Neural progenitor cell (in vitro differentiated cells): ENCODE measurements at regions not wholly inside any gene's neighbourhood (a gene's known extent, or its start where the extent isn't known, plus 50 kb on each side); places are given as distances from the start of the nearest gene placed in this dataset.

Experiments
- DNase-seq: peaks from one replicate; pipeline ENCODE4 v3.0.0-alpha.2; 2016; ENCODE audit warnings: low spot score
- H2AFZ ChIP-seq: fragments of 200-600 bp; sonication (generic); replicated peaks from 2 replicates; pipeline ENCODE4 v1.6.1; 2016; ENCODE audit warnings: antibody characterized with exemption
- H3F3A ChIP-seq: fragments of 200-600 bp; sonication (generic); 2 replicates; pipeline ENCODE4 v1.6.1; 2016; ENCODE audit warnings: antibody characterized with exemption, low read depth
- H3K27ac ChIP-seq: fragments of 200-600 bp; sonication (generic); 2 replicates; pipeline ENCODE4 v1.5.1; 2016; ENCODE audit warnings: mild to moderate bottlenecking
- H3K27me3 ChIP-seq: fragments of 200-600 bp; sonication (generic); 2 replicates; pipeline ENCODE4 v1.6.1; 2016; ENCODE audit warnings: mild to moderate bottlenecking, moderate library complexity
- H3K36me3 ChIP-seq: fragments of 200-600 bp; sonication (generic); 2 replicates; pipeline ENCODE4 v1.5.1; 2016
- H3K4me1 ChIP-seq: fragments of 200-600 bp; sonication (generic); 2 replicates; pipeline ENCODE4 v1.6.1; 2016; ENCODE audit warnings: mixed run types
- H3K4me2 ChIP-seq: fragments of 200-600 bp; sonication (generic); 2 replicates; pipeline ENCODE4 v1.6.1; 2016
- H3K4me3 ChIP-seq: fragments of 200-600 bp; sonication (generic); 2 replicates; pipeline ENCODE4 v1.5.1; 2016
- H3K79me2 ChIP-seq: fragments of 200-600 bp; sonication (generic); 2 replicates; pipeline ENCODE4 v1.6.1; 2016; ENCODE audit warnings: low read depth
- H3K9ac ChIP-seq: fragments of 200-600 bp; sonication (generic); 2 replicates; pipeline ENCODE4 v1.6.1; 2016
- H3K9me3 ChIP-seq: fragments of 200-600 bp; sonication (generic); 2 replicates; pipeline ENCODE4 v1.5.1; 2016; ENCODE audit warnings: low read depth
- H4K20me1 ChIP-seq: fragments of 200-600 bp; sonication (generic); 2 replicates; pipeline ENCODE4 v1.6.1; 2016; ENCODE audit warnings: low read depth
- H3K27ac Mint-ChIP-seq: 3 replicates; pipeline ENCODE4 v1.8.0; 2021; ENCODE audit warnings: mixed read lengths
- H3K27me3 Mint-ChIP-seq: 2 replicates; pipeline ENCODE4 v1.8.0; 2022; ENCODE audit warnings: low read depth, mild to moderate bottlenecking, inconsistent platforms, moderate library complexity, mixed read lengths; ENCODE audit not compliant: insufficient read depth
- H3K36me3 Mint-ChIP-seq: 3 replicates; pipeline ENCODE4 v1.8.0; 2021; ENCODE audit warnings: mixed read lengths
- H3K4me1 Mint-ChIP-seq: 3 replicates; pipeline ENCODE4 v1.8.0; 2021; ENCODE audit warnings: mixed read lengths
- H3K4me3 Mint-ChIP-seq: 3 replicates; pipeline ENCODE4 v1.8.0; 2021; ENCODE audit warnings: mild to moderate bottlenecking, moderate library complexity, mixed read lengths
- H3K9me3 Mint-ChIP-seq: 3 replicates; pipeline ENCODE4 v1.8.0; 2020; ENCODE audit warnings: mixed read lengths
- CTCF ChIP-seq: fragments of 200-600 bp; sonication (generic); IDR thresholded peaks from 2 replicates; pipeline ENCODE4 v1.5.1; 2017; ENCODE audit warnings: antibody characterized with exemption, mild to moderate bottlenecking
- EZH2 ChIP-seq: fragments of 200-600 bp; sonication (generic); IDR thresholded peaks from 2 replicates; pipeline ENCODE4 v1.6.1; 2017; ENCODE audit warnings: antibody characterized with exemption, mild to moderate bottlenecking, moderate library complexity
- EZH2phosphoT487 ChIP-seq: fragments of 200-600 bp; sonication (generic); IDR thresholded peaks from 2 replicates; pipeline ENCODE4 v1.6.1; 2017; ENCODE audit warnings: antibody characterized with exemption

GRCh38 chr19:31674503-31675192 is 325.4 kb upstream of the TSHZ3 start:
- DNase-seq, result no peak
- no peak overlapping the region for H3K27ac Mint-ChIP-seq
- Histone ChIP-seq H3F3A (no peaks in the 10 kb centered on the region), H3K79me2 (no peaks in the 10 kb centered on the region), H3K9me3 (no peaks in the 10 kb centered on the region), H3K4me3 (no peak overlapping the region), H4K20me1 (no peaks in the 10 kb centered on the region), H3K27me3 (no peaks in the 10 kb centered on the region), H3K4me1 (no peaks in the 10 kb centered on the region), H2AFZ (no peak overlapping the region), H3K36me3 (no peaks in the 10 kb centered on the region), H3K4me2 (no peak overlapping the region), H3K27ac (no peak overlapping the region), H3K9ac (no peak overlapping the region)
- H3K36me3 Mint-ChIP-seq, result no peaks in the 10 kb centered on the region
- no peak for TF ChIP-seq EZH2
- TF ChIP-seq CTCF, result no peak
- TF ChIP-seq EZH2phosphoT487, result no peak
- no peaks in the 10 kb centered on the region for H3K9me3 Mint-ChIP-seq
- no peak overlapping the region for H3K4me3 Mint-ChIP-seq
- peaks cover 2% of the 10 kb centered on the region for H3K27me3 Mint-ChIP-seq
- H3K4me1 Mint-ChIP-seq, result no peaks in the 10 kb centered on the region

DNA sequence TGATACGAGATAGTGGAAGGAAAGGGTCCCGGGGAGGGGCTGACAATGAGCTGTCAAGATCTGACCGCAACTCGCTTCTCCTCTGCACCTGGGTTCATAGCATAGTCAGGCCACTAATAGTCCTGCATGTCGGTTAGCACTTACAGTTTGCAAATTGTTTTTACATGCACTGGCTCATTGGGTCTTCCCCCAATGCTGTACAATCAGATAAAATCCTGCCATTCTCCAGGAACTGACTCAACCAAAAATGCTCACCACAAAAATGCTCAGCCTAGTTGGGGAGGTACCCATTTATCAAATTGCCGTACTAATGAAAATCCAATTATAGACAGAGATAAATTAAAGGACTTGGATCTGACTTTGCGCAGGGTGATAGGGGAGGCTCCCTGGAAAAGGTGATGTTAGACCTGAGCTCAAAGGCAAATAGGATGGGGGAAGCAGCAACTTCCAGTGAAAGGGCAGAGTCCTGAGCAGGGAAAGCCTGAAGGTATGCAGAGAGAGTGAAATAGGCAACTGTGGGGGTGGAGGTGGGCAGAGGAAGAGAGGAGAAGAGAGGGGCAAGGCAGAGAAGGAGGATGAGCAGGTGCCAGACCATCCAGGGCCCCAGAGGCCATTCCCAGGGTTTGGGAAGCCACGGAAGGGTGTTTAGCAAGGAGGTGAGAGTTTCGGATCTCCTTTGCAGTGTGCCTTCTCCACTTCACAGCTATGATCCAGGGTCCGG is 326.1 kb upstream of the TSHZ3 start:
- Histone ChIP-seq H3K9me3 (no peaks in the 10 kb centered on the region), H3K79me2 (no peaks in the 10 kb centered on the region), H4K20me1 (no peaks in the 10 kb centered on the region), H3K9ac (no peak overlapping the region), H3K27me3 (no peaks in the 10 kb centered on the region), H3K4me1 (no peaks in the 10 kb centered on the region), H2AFZ (no peak overlapping the region), H3F3A (no peaks in the 10 kb centered on the region), H3K36me3 (no peaks in the 10 kb centered on the region), H3K4me2 (no peak overlapping the region), H3K27ac (no peak overlapping the region), H3K4me3 (no peak overlapping the region)
- Mint-ChIP-seq H3K27me3 (peaks cover 2% of the 10 kb centered on the region), H3K4me3 (no peak overlapping the region), H3K4me1 (no peaks in the 10 kb centered on the region), H3K36me3 (no peaks in the 10 kb centered on the region), H3K9me3 (no peaks in the 10 kb centered on the region), H3K27ac (no peak overlapping the region)
- no peak for TF ChIP-seq CTCF
- TF ChIP-seq EZH2, result no peak
- TF ChIP-seq EZH2phosphoT487, result no peak
- no peak for DNase-seq

- Mint-ChIP-seq H3K4me1 (no peaks in the 10 kb centered on the region), H3K27ac (no peak overlapping the region), H3K36me3 (no peaks in the 10 kb centered on the region), H3K4me3 (no peak overlapping the region), H3K27me3 (peaks cover 2% of the 10 kb centered on the region), H3K9me3 (no peaks in the 10 kb centered on the region)
- no peaks in the 10 kb centered on the region for H3K27me3 ChIP-seq
- no peaks in the 10 kb centered on the region for H3K79me2 ChIP-seq
- no peaks in the 10 kb centered on the region for H3K4me1 ChIP-seq
- no peaks in the 10 kb centered on the region for H3F3A ChIP-seq
- no peak overlapping the region for H2AFZ ChIP-seq
- peak; percentile 55 for TF ChIP-seq CTCF
- no peak for TF ChIP-seq EZH2
- TF ChIP-seq EZH2phosphoT487, result no peak
- H3K4me2 ChIP-seq, result no peak overlapping the region
- DNase-seq, result peak; percentile 46
- H4K20me1 ChIP-seq, result no peaks in the 10 kb centered on the region
- no peak overlapping the region for H3K27ac ChIP-seq
- no peak overlapping the region for H3K4me3 ChIP-seq
- no peak overlapping the region for H3K9ac ChIP-seq
- no peaks in the 10 kb centered on the region for H3K36me3 ChIP-seq
- no peaks in the 10 kb centered on the region for H3K9me3 ChIP-seq
Observed at GRCh38 chr19:31676271-31677004, 327.2 kb upstream of the TSHZ3 start.
